GM18499 (cell line): ENCODE measurements at regions not wholly inside any gene's neighbourhood (a gene's known extent, or its start where the extent isn't known, plus 50 kb on each side); places are given as distances from the start of the nearest gene placed in this dataset.
"Not testable (repeated sequence)": the region's sequence is repeated elsewhere in the genome, so short reads cannot be mapped to it uniquely, and the experiment has no call there.

Experiments used
- ATAC-seq: cut with Tn5 transposase; IDR thresholded peaks from one replicate; pipeline ENCODE4 v1.9.1; 2021; ENCODE audit warnings: moderate number of reproducible peaks; ENCODE audit not compliant: insufficient read depth, unreplicated experiment

DNA sequence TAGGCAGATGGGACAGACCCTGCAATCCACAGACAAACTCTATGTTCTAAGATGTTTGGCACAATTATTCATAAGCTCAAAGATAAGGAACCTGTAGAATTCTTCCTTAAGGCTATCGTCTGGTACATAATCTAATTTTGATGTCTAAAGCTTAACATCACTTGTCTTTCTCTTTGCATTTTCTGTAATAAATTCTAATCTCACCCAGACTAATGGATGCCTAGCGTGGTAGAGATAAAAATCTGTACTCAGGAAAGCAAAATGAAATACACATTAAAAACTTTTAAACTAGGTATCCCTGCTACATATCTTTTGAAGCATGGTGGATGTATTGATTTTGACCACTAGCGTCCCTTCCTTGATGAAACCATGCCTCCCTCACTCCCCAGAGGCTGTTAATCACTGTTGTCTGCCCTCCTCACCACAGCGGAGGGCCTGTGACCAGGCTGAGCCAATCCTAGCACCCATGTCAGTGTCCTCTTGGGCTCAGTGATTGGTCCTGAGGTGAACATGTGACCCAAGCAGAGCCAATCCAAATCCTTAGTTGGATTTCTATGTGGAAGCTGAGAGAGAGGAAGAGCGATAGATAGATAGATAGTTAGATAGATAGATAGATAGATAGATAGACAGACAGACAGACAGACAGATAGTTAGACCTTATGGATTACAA, 82.2 kb upstream of the GRK3 start:
- no peak for ATAC-seq

GRCh38 chr22:25482868-25483639, 81.4 kb upstream of the GRK3 start:
- ATAC-seq, result no peak

GRCh38 chr22:25483931-25484330, 80.5 kb upstream of the GRK3 start:
- ATAC-seq, result no peak

DNA sequence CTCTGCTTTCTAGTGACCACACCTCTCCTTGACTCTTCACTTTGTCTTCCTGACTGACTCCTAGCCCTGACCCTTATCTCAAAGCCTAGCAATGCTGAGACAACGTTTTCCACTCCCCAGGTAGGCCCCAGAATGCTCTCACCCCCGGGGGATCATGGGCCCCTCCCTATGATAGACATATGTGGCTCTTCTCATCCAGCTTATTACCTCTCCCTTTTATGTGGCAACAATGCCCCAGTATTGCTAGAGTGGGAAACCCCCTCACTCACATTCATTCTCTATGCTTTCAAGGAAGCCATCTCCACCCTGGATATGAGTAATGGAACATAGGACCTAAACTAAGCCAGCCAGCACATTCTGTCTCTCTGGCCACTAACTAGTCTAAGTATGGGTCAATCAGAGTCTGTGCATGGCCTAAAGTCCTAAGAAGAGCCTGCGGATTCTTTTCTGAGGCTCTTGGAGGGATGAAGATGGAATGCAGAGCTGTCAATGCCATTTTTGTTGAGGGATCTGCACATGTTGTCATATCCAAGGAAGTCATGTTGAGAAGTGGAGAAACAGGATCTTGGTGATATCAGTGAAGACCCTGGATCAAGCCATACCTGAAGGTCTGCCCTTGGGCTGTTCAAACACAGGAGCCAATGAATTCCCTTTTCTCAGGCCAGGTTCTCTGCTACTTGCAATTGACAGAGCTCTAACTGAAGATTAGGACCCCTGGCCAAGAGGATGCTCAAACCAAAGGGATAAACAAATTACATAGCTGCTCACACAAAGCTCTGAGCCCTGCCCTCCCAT, 79.8 kb upstream of the GRK3 start:
- no peak for ATAC-seq

GRCh38 chr22:25485626-25486545, 78.6 kb upstream of the GRK3 start:
- ATAC-seq, result no peak

GRCh38 chr22:25487508-25487907, 77.0 kb upstream of the GRK3 start:
- no peak for ATAC-seq

- no peak for ATAC-seq
These were observed 76.0 kb upstream of the GRK3 start for GRCh38 chr22:25488244-25489020.

- ATAC-seq, result no peak
These were observed 74.5 kb upstream of the GRK3 start for GRCh38 chr22:25489947-25490346.

DNA sequence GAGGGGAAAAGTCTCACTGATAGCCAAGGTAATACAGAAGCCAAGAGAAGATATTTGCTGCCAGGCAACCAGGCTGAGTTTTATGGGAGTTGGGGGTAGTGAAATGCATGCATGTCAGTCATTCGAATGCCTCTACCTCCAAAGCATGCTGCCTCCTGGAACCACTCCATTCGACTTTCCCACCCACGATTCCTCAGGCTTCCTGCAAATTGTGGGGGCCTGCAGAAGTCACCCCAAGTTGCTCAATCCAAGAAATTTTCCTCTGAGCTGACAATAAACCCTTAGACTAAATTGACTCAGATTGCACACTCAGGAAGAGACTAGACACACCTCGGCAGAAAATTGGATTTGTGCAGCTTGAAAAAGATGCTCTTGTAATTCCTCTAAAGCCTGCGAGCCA, 73.6 kb upstream of the GRK3 start:
- no peak for ATAC-seq

DNA sequence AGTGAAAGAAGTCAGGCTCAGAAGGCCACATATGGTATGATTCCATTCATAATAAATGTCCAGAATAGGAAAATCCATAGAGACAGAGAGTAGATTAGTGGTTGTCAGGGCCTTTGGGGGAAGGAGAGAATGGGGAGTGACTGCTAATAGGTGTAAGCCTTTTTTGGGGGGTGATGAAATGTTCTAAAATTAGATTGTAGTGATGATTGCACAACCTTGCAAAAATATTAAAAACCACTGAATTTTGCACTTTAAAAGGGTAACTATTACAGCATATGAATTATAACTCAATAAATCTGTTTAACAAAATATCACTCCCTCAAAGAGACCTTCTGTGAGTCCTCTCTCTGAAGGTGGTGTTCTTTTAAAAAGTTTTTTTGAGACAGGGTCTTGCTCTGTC, 72.3 kb upstream of the GRK3 start:
- no peak for ATAC-seq

GRCh38 chr22:25492841-25493734, 71.4 kb upstream of the GRK3 start:
- ATAC-seq, result no peak

- ATAC-seq, result no peak
These were observed 70.7 kb upstream of the GRK3 start for GRCh38 chr22:25493794-25494193.

DNA sequence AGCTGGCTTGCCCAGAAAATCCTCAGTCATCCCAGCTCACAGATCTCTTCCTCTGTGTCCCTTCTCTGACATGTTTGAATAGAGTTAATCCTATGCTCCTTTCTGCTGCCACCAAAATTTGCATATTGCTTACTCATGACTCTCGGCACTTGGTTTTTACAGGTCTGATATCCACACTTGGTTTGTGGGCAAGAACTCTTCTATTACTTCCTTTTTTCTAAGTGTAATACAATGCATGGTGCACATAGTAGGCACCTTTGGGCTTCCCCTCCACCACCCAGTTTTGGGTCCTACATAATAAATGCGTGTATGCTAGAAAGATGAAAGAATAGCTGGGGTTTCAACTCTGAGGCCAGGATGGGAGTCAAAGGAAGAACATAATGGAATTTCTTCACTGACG, 69.7 kb upstream of the GRK3 start:
- ATAC-seq, result no peak

GRCh38 chr22:25495285-25495684, 69.2 kb upstream of the GRK3 start:
- no peak for ATAC-seq

DNA sequence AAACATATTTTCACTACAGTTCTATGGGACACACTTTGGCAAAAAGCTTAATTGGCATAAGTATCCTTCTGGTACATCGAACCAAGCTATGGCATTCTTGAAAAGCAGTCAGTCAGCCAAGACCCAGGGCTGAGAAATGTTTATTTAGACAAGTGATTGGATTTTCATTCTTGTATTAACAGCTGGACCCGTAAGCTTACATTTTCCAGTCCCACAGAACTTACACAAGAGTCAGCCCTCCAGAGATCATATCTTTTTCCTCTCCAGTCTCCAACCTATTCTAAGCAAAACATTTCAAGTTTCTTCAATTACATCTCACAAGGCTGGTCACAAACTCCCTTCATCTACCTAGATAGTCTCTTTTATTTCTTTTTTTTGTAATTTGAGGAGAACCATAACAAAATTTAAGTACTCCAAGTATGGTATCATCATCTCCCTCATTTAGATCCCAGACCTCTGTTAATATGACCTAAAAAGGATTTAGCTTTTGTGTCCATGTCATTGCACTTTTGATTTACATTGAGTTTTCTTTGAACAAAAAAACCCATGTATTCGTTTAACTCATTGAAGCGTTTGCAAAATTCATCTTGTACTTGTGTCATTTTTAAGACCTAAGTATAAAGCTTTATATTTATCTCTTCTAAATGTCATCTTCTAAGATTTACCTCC, 67.9 kb upstream of the GRK3 start:
- no peak for ATAC-seq

DNA sequence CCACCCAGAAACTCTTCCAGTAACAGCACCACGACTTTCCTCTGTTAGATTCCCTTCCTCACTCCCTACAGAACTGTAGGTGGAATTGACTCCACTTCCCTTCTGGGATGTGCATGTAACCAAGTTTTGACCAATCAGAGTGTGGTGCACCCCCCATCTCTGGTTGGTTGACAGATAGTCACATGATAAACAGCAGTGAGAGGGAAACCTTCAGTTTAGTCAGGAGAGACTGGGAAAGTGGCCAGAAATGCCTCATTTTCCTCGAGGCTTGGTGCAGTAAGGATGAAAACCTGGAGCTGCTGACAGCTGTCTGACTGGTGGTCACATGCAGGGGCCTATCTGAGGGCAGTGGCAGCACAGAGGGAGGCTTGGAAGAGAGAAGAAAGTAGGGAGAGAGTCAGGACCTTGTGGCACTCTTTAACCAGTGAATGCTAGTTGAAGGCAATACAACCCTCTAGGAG, 67.3 kb upstream of the GRK3 start:
- no peak for ATAC-seq

DNA sequence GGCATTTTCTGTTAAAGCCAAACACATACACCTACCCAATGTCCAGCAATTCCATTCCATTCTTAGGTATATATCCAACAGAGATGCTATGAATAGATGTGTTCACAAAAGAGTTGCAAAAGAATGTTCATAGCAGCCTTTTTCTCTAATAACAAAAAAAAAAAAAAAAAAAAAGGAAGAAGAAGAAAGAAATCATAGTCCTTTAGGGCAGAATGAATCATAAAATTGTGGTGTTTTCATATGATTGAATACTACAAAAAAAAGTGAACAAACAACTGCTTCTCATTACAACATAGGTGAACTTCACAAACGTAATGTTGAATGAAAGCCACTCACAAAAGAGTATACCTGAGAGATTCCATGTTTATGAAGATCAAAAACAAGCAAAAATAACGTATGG, 66.8 kb upstream of the GRK3 start:
- no peak for ATAC-seq

GRCh38 chr22:25500671-25501070, 63.8 kb upstream of the GRK3 start:
- ATAC-seq, result not testable (repeated sequence)
